ENCODE measurements at regions not wholly inside any gene's neighbourhood (a gene's known extent, or its start where the extent isn't known, plus 50 kb on each side); places are given as distances from the start of the nearest gene placed in this dataset.

GRCh38 chr1:212229654-212230053, 55.6 kb upstream of the PPP2R5A start:
- H3K27ac ChIP-seq, result no peak overlapping the region
- H3K4me3 ChIP-seq, result no peak overlapping the region
- DNase-seq (ENCODE audit: low spot score), result no peak
- TF ChIP-seq, protein P1, sequence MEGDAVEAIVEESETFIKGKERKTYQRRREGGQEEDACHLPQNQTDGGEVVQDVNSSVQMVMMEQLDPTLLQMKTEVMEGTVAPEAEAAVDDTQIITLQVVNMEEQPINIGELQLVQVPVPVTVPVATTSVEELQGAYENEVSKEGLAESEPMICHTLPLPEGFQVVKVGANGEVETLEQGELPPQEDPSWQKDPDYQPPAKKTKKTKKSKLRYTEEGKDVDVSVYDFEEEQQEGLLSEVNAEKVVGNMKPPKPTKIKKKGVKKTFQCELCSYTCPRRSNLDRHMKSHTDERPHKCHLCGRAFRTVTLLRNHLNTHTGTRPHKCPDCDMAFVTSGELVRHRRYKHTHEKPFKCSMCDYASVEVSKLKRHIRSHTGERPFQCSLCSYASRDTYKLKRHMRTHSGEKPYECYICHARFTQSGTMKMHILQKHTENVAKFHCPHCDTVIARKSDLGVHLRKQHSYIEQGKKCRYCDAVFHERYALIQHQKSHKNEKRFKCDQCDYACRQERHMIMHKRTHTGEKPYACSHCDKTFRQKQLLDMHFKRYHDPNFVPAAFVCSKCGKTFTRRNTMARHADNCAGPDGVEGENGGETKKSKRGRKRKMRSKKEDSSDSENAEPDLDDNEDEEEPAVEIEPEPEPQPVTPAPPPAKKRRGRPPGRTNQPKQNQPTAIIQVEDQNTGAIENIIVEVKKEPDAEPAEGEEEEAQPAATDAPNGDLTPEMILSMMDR (IDR thresholded peaks at IDR 0.05), result no peak

DNA sequence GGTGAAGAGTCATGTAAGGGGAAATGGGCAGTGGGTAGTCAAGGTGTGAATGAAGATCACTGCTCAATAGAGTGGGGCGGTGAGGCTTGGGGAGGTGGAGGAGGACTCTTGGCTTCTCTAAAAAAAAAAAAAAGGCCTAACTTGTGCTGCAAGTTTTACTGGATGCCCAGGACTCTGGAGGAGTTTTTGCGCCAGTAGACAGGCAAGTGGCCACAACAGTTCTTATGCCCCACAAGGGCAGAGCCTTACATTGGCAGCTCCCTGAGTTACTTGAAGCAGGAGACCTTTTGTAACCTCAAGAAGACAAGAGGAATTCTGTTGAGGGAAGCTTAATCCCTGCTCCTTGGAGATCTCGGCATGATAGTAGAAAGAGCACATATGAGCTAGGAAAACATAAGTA, 54.9 kb upstream of the PPP2R5A start:
- Histone ChIP-seq H3K4me3 (no peak overlapping the region), H3K27ac (no peak overlapping the region)
- no peak for DNase-seq (ENCODE audit: low spot score)
- TF ChIP-seq, protein P1 (IDR thresholded peaks at IDR 0.05), result no peak

- H3K27ac ChIP-seq, result no peak overlapping the region
- DNase-seq (ENCODE audit: low spot score), result no peak
- TF ChIP-seq, protein P1 (IDR thresholded peaks at IDR 0.05), result no peak
- no peak overlapping the region for H3K4me3 ChIP-seq
Measured at GRCh38 chr1:212231372-212231771, 53.8 kb upstream of the PPP2R5A start.

GRCh38 chr1:212232090-212232489, 53.1 kb upstream of the PPP2R5A start:
- Histone ChIP-seq H3K4me3 (no peak overlapping the region), H3K27ac (no peak overlapping the region)
- TF ChIP-seq, protein P1 (IDR thresholded peaks at IDR 0.05), result no peak
- DNase-seq (ENCODE audit: low spot score), result no peak

GRCh38 chr1:212233321-212233720, 51.9 kb upstream of the PPP2R5A start:
- TF ChIP-seq, protein P1 (IDR thresholded peaks at IDR 0.05), result no peak
- Histone ChIP-seq H3K27ac (no peak overlapping the region), H3K4me3 (no peak overlapping the region)
- no peak for DNase-seq (ENCODE audit: low spot score)

DNA sequence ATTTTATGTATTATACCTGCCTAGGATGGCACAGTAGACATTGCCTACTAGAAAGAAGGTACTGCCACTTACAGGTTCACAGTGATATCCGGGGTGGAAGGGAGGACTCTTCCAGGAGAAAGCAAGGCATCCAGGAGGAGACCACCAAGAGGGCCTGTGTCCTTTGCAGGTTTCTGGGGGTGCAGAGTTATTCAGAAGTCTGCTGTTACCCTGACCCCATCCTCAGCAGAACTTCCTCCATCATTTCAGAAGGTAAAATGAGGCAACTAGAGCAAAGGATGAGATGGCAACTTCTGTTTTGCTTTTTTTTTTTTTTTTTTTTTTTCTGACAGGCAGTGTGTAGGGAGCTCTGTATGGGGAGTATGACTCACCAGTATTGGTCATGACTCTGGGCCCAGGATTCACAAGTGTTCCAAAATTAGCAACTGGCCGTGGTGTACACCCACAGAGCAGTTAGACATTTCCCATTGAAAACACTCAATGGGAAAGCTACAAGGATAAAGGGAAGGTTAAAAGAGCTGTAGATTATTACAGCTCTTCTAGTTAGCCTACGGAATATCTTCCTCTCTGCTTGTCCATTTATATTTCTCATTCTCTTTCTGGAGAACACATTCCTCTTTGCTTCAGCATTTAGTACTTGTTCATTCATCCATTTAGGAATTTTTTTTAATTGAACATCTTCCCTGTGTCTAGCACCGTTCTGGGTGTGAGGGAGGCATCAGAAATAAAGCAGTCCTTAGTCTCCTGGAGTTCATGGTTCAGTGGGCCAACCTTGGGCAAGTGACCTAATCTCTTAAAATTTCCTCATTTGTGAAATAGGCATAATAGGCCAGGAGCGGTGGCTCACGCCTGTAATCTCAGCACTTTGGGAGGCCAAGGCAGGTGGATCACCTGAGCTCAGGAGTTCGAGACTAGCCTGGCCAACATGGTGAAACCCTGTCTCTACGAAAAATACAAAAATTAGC, 50.5 kb upstream of the PPP2R5A start:
- H3K27ac ChIP-seq, result peak overlapping the region; percentile 45 to 53
- TF ChIP-seq, protein P1 (IDR thresholded peaks at IDR 0.05), result no peak
- H3K4me3 ChIP-seq, result no peak overlapping the region
- no peak for DNase-seq (ENCODE audit: low spot score)

All from coronary artery (tissue), 2 donors.